WERI-Rb-1 (cell line): ENCODE measurements at regions not wholly inside any gene's neighbourhood (a gene's known extent, or its start where the extent isn't known, plus 50 kb on each side); places are given as distances from the start of the nearest gene placed in this dataset.

Source experiments
- DNase-seq: peaks from one replicate; pipeline ENCODE4 v3.0.0-alpha.2; 2020
- H3K27ac ChIP-seq: fragments of 250-450 bp; sonication (Bioruptor Pico); 2 replicates; pipeline ENCODE4 v1.5.1; 2020; ENCODE audit warnings: mild to moderate bottlenecking, moderate library complexity
- H3K27me3 ChIP-seq: fragments of 250-450 bp; sonication (Bioruptor Pico); 2 replicates; pipeline ENCODE4 v1.5.1; 2021; ENCODE audit warnings: mild to moderate bottlenecking, low read depth, moderate library complexity; ENCODE audit not compliant: insufficient read depth, severe bottlenecking
- H3K36me3 ChIP-seq: fragments of 250-450 bp; sonication (Bioruptor Pico); 2 replicates; pipeline ENCODE4 v1.5.1; 2020; ENCODE audit warnings: mild to moderate bottlenecking, moderate library complexity
- H3K4me3 ChIP-seq: 2 replicates; pipeline ENCODE4 v1.5.1; 2011; ENCODE audit warnings: low read depth, mild to moderate bottlenecking, control low read depth, low read length
- H3K9me3 ChIP-seq: fragments of 250-450 bp; sonication (Bioruptor Pico); 2 replicates; pipeline ENCODE4 v1.5.1; 2021; ENCODE audit warnings: mild to moderate bottlenecking, moderate library complexity; ENCODE audit not compliant: severe bottlenecking
- CTCF ChIP-seq: IDR thresholded peaks from 2 replicates; pipeline ENCODE4 v1.5.1; 2011; ENCODE audit warnings: low read depth, mild to moderate bottlenecking, control low read depth, inconsistent platforms, low read length

GRCh38 chr11:127149410-127149809 lies 148.8 kb upstream of the KIRREL3 start:
- Histone ChIP-seq H3K9me3 (no peaks in the 10 kb centered on the region), H3K36me3 (no peaks in the 10 kb centered on the region), H3K27ac (no peak overlapping the region), H3K4me3 (no peak overlapping the region), H3K27me3 (no peaks in the 10 kb centered on the region)
- no peak for DNase-seq
- no peak for TF ChIP-seq CTCF

GRCh38 chr11:127143251-127143650 lies 142.7 kb upstream of the KIRREL3 start:
- DNase-seq, result no peak
- H3K27me3 ChIP-seq, result no peaks in the 10 kb centered on the region
- H3K27ac ChIP-seq, result no peak overlapping the region
- TF ChIP-seq CTCF, result no peak
- H3K9me3 ChIP-seq, result no peaks in the 10 kb centered on the region
- no peak overlapping the region for H3K4me3 ChIP-seq
- H3K36me3 ChIP-seq, result no peaks in the 10 kb centered on the region

- Histone ChIP-seq H3K36me3 (no peaks in the 10 kb centered on the region), H3K27me3 (no peaks in the 10 kb centered on the region), H3K27ac (no peak overlapping the region), H3K9me3 (no peaks in the 10 kb centered on the region), H3K4me3 (no peak overlapping the region)
- no peak for TF ChIP-seq CTCF
- no peak for DNase-seq
These were observed 138.0 kb upstream of the KIRREL3 start for GRCh38 chr11:127138613-127139012.

GRCh38 chr11:127137771-127138280 lies 137.3 kb upstream of the KIRREL3 start:
- H3K36me3 ChIP-seq, result no peaks in the 10 kb centered on the region
- H3K9me3 ChIP-seq, result no peaks in the 10 kb centered on the region
- TF ChIP-seq CTCF, result no peak
- H3K27ac ChIP-seq, result no peak overlapping the region
- no peaks in the 10 kb centered on the region for H3K27me3 ChIP-seq
- H3K4me3 ChIP-seq, result no peak overlapping the region
- DNase-seq, result no peak

GRCh38 chr11:127136438-127136837 lies 135.9 kb upstream of the KIRREL3 start:
- TF ChIP-seq CTCF, result peak; percentile 44; the same call in 1 of the 2 replicates
- peak; percentile 14 for DNase-seq
- Histone ChIP-seq H3K9me3 (no peaks in the 10 kb centered on the region), H3K27me3 (no peaks in the 10 kb centered on the region), H3K27ac (no peak overlapping the region), H3K4me3 (no peak overlapping the region), H3K36me3 (no peaks in the 10 kb centered on the region)

GRCh38 chr11:127135256-127135655 lies 134.7 kb upstream of the KIRREL3 start:
- Histone ChIP-seq H3K27ac (no peak overlapping the region), H3K9me3 (no peaks in the 10 kb centered on the region), H3K36me3 (no peaks in the 10 kb centered on the region), H3K4me3 (no peak overlapping the region), H3K27me3 (no peaks in the 10 kb centered on the region)
- DNase-seq, result no peak
- no peak for TF ChIP-seq CTCF
